Karpas-422 (cell line): ENCODE measurements at regions not wholly inside any gene's neighbourhood (a gene's known extent, or its start where the extent isn't known, plus 50 kb on each side); places are given as distances from the start of the nearest gene placed in this dataset.

Experiments used
- DNase-seq: peaks from one replicate; pipeline ENCODE4 v3.0.0-alpha.2; 2015
- H2AFZ ChIP-seq: fragments of 200-600 bp; sonication (generic); 2 replicates; pipeline ENCODE4 v1.6.1; 2014; ENCODE audit warnings: antibody characterized with exemption, low read length, mixed read lengths
- H3K27ac ChIP-seq: fragments of 200-600 bp; sonication (generic); 2 replicates; pipeline ENCODE4 v1.5.1; 2014; ENCODE audit warnings: mild to moderate bottlenecking, low read length, moderate library complexity
- H3K27me3 ChIP-seq: fragments of 200-600 bp; sonication (generic); 2 replicates; pipeline ENCODE4 v1.6.1; 2014; ENCODE audit warnings: low read length, mixed read lengths
- H3K36me3 ChIP-seq: fragments of 200-600 bp; sonication (generic); 2 replicates; pipeline ENCODE4 v1.6.1; 2014; ENCODE audit warnings: low read length, mixed read lengths; ENCODE audit not compliant: insufficient read depth
- H3K4me1 ChIP-seq: fragments of 200-600 bp; sonication (generic); 2 replicates; pipeline ENCODE4 v1.6.1; 2014; ENCODE audit warnings: mild to moderate bottlenecking, low read length, mixed read lengths
- H3K4me2 ChIP-seq: fragments of 200-600 bp; sonication (generic); 2 replicates; pipeline ENCODE4 v1.6.1; 2014; ENCODE audit warnings: low read length, low read depth, mild to moderate bottlenecking; ENCODE audit not compliant: poor library complexity, severe bottlenecking
- H3K4me3 ChIP-seq: fragments of 200-600 bp; sonication (generic); 2 replicates; pipeline ENCODE4 v1.5.1; 2014; ENCODE audit warnings: mild to moderate bottlenecking, antibody characterized with exemption, low read length, mixed read lengths
- H3K79me2 ChIP-seq: fragments of 200-600 bp; sonication (generic); 2 replicates; pipeline ENCODE4 v1.6.1; 2014; ENCODE audit warnings: mild to moderate bottlenecking, low read length, mixed read lengths
- H3K9ac ChIP-seq: fragments of 200-600 bp; sonication (generic); 2 replicates; pipeline ENCODE4 v1.6.0; 2014; ENCODE audit warnings: low read length
- H3K9me2 ChIP-seq: fragments of 200-600 bp; sonication (generic), shearing (Covaris generic); replicated peaks from 2 replicates; pipeline ENCODE4 v1.6.0; 2014; ENCODE audit warnings: mild to moderate bottlenecking, low read length, moderate library complexity; ENCODE audit not compliant: insufficient read depth
- H3K9me3 ChIP-seq: fragments of 300-700, 200-600 bp; sonication (generic); 2 replicates; pipeline ENCODE4 v1.6.1; 2014; ENCODE audit warnings: low read length, mixed read lengths
- H4K20me1 ChIP-seq: fragments of 200-600 bp; sonication (generic); 2 replicates; pipeline ENCODE4 v1.6.1; 2014; ENCODE audit warnings: mild to moderate bottlenecking, antibody characterized with exemption, low read length, low read depth; ENCODE audit not compliant: insufficient read depth

GRCh38 chr10:85188770-85189484 is 860.5 kb downstream of the CCSER2 start:
- no peaks in the 10 kb centered on the region for H3K27me3 ChIP-seq
- no peaks in the 10 kb centered on the region for H3K9me2 ChIP-seq
- no peaks in the 10 kb centered on the region for H3K36me3 ChIP-seq
- no peak overlapping the region for H3K4me2 ChIP-seq
- no peak overlapping the region for H3K4me3 ChIP-seq
- no peak overlapping the region for H2AFZ ChIP-seq
- H4K20me1 ChIP-seq: no peaks in the 10 kb centered on the region
- no peak overlapping the region for H3K9ac ChIP-seq
- no peaks in the 10 kb centered on the region for H3K9me3 ChIP-seq
- no peaks in the 10 kb centered on the region for H3K79me2 ChIP-seq
- H3K4me1 ChIP-seq: no peaks in the 10 kb centered on the region
- DNase-seq: no peak
- H3K27ac ChIP-seq: no peak overlapping the region

- Histone ChIP-seq H3K4me1 (no peaks in the 10 kb centered on the region), H3K9me2 (no peaks in the 10 kb centered on the region), H3K9me3 (no peaks in the 10 kb centered on the region), H3K36me3 (no peaks in the 10 kb centered on the region), H4K20me1 (no peaks in the 10 kb centered on the region), H3K4me2 (no peak overlapping the region), H2AFZ (no peak overlapping the region), H3K4me3 (no peak overlapping the region), H3K9ac (no peak overlapping the region), H3K27me3 (no peaks in the 10 kb centered on the region), H3K27ac (no peak overlapping the region), H3K79me2 (no peaks in the 10 kb centered on the region)
- no peak for DNase-seq
Observed at GRCh38 chr10:85193796-85194195, 865.4 kb downstream of the CCSER2 start.

- Histone ChIP-seq H3K36me3 (no peaks in the 10 kb centered on the region), H3K27me3 (no peaks in the 10 kb centered on the region), H3K4me2 (no peak overlapping the region), H3K79me2 (no peaks in the 10 kb centered on the region), H3K4me1 (no peaks in the 10 kb centered on the region), H4K20me1 (no peaks in the 10 kb centered on the region), H3K27ac (no peak overlapping the region), H3K9ac (no peak overlapping the region), H3K9me2 (no peaks in the 10 kb centered on the region), H2AFZ (no peak overlapping the region), H3K9me3 (no peaks in the 10 kb centered on the region), H3K4me3 (no peak overlapping the region)
- no peak for DNase-seq
Observed at GRCh38 chr10:85194706-85195105, 866.3 kb downstream of the CCSER2 start.

GRCh38 chr10:85195596-85195995 is 867.2 kb downstream of the CCSER2 start:
- no peaks in the 10 kb centered on the region for H3K9me2 ChIP-seq
- no peak overlapping the region for H3K4me3 ChIP-seq
- no peaks in the 10 kb centered on the region for H3K4me1 ChIP-seq
- no peaks in the 10 kb centered on the region for H3K36me3 ChIP-seq
- no peaks in the 10 kb centered on the region for H4K20me1 ChIP-seq
- H3K4me2 ChIP-seq: no peak overlapping the region
- no peaks in the 10 kb centered on the region for H3K9me3 ChIP-seq
- H3K27me3 ChIP-seq: no peaks in the 10 kb centered on the region
- no peak overlapping the region for H2AFZ ChIP-seq
- no peak for DNase-seq
- H3K79me2 ChIP-seq: no peaks in the 10 kb centered on the region
- H3K27ac ChIP-seq: no peak overlapping the region
- no peak overlapping the region for H3K9ac ChIP-seq

- Histone ChIP-seq H3K27me3 (no peaks in the 10 kb centered on the region), H3K4me1 (no peaks in the 10 kb centered on the region), H3K36me3 (no peaks in the 10 kb centered on the region), H2AFZ (no peak overlapping the region), H3K4me3 (no peak overlapping the region), H3K9me2 (no peaks in the 10 kb centered on the region), H3K4me2 (no peak overlapping the region), H3K27ac (no peak overlapping the region), H3K9ac (no peak overlapping the region), H3K9me3 (no peaks in the 10 kb centered on the region), H3K79me2 (no peaks in the 10 kb centered on the region), H4K20me1 (no peaks in the 10 kb centered on the region)
- DNase-seq: no peak
Observed at GRCh38 chr10:85204814-85205213, 876.4 kb downstream of the CCSER2 start.

GRCh38 chr10:85212526-85212925 is 884.1 kb downstream of the CCSER2 start:
- Histone ChIP-seq H2AFZ (no peak overlapping the region), H4K20me1 (no peaks in the 10 kb centered on the region), H3K4me2 (no peak overlapping the region), H3K27me3 (no peaks in the 10 kb centered on the region), H3K4me1 (no peaks in the 10 kb centered on the region), H3K27ac (no peak overlapping the region), H3K4me3 (no peak overlapping the region), H3K9me3 (no peaks in the 10 kb centered on the region), H3K9me2 (no peaks in the 10 kb centered on the region), H3K36me3 (no peaks in the 10 kb centered on the region), H3K9ac (no peak overlapping the region), H3K79me2 (no peaks in the 10 kb centered on the region)
- DNase-seq: no peak

GRCh38 chr10:85213493-85213892 is 885.1 kb downstream of the CCSER2 start:
- Histone ChIP-seq H2AFZ (no peak overlapping the region), H4K20me1 (no peaks in the 10 kb centered on the region), H3K4me3 (no peak overlapping the region), H3K27ac (no peak overlapping the region), H3K4me2 (no peak overlapping the region), H3K9me2 (no peaks in the 10 kb centered on the region), H3K27me3 (no peaks in the 10 kb centered on the region), H3K79me2 (no peaks in the 10 kb centered on the region), H3K9ac (no peak overlapping the region), H3K36me3 (no peaks in the 10 kb centered on the region), H3K4me1 (no peaks in the 10 kb centered on the region), H3K9me3 (no peaks in the 10 kb centered on the region)
- DNase-seq: no peak

- Histone ChIP-seq H3K9ac (no peak overlapping the region), H3K36me3 (no peaks in the 10 kb centered on the region), H3K4me2 (no peak overlapping the region), H3K27me3 (no peaks in the 10 kb centered on the region), H3K4me3 (no peak overlapping the region), H4K20me1 (no peaks in the 10 kb centered on the region), H3K79me2 (no peaks in the 10 kb centered on the region), H3K4me1 (no peaks in the 10 kb centered on the region), H3K9me3 (no peaks in the 10 kb centered on the region), H2AFZ (no peak overlapping the region), H3K27ac (no peak overlapping the region), H3K9me2 (no peaks in the 10 kb centered on the region)
- no peak for DNase-seq
Observed at GRCh38 chr10:85222300-85222699, 893.9 kb downstream of the CCSER2 start.
